ENCODE measurements at regions not wholly inside any gene's neighbourhood (a gene's known extent, or its start where the extent isn't known, plus 50 kb on each side); places are given as distances from the start of the nearest gene placed in this dataset.
A peak's percentile ranks its signal among the peaks of the same experiment; 100 is the strongest.

- DNase-seq (ENCODE audit: insufficient read length, low spot score, missing footprints): no peak
- Histone ChIP-seq H3K4me3 (ENCODE audit: insufficient read depth, low read length) (no peak overlapping the region), H3K36me3 (ENCODE audit: insufficient read depth, low read length) (no peaks in the 10 kb centered on the region), H3K9me3 (ENCODE audit: low read depth, low read length) (no peaks in the 10 kb centered on the region), H3K4me1 (ENCODE audit: insufficient read depth, low read length) (no peaks in the 10 kb centered on the region), H4K20me1 (ENCODE audit: insufficient read depth, low read length) (no peaks in the 10 kb centered on the region), H3K79me2 (ENCODE audit: insufficient read depth, low read length) (no peaks in the 10 kb centered on the region), H2AFZ (ENCODE audit: low read length) (no peak overlapping the region), H3K27me3 (ENCODE audit: insufficient read depth, low read length) (peaks cover 6% of the 10 kb centered on the region), H3K4me2 (ENCODE audit: insufficient read depth, low read length) (no peak overlapping the region), H3K27ac (ENCODE audit: low read depth, low read length) (no peak overlapping the region)
- TF ChIP-seq CTCF (IDR thresholded peaks at IDR 0.05; ENCODE audit: extremely low read depth, low read depth, low read length): no peak
Observed at GRCh38 chr2:13040043-13040442, 323.3 kb downstream of the TRIB2 start.

GRCh38 chr2:13046557-13047165, 329.9 kb downstream of the TRIB2 start:
- no peak overlapping the region for H3K4me2 ChIP-seq (ENCODE audit: insufficient read depth, low read length)
- peak; percentile 41 for TF ChIP-seq CTCF (IDR thresholded peaks at IDR 0.05; ENCODE audit: extremely low read depth, low read depth, low read length)
- H3K4me3 ChIP-seq (ENCODE audit: insufficient read depth, low read length): no peak overlapping the region
- H3K27me3 ChIP-seq (ENCODE audit: insufficient read depth, low read length): peaks cover 6% of the 10 kb centered on the region
- DNase-seq (ENCODE audit: insufficient read length, low spot score, missing footprints): no peak
- H3K79me2 ChIP-seq (ENCODE audit: insufficient read depth, low read length): no peaks in the 10 kb centered on the region
- no peak overlapping the region for H2AFZ ChIP-seq (ENCODE audit: low read length)
- no peaks in the 10 kb centered on the region for H3K9me3 ChIP-seq (ENCODE audit: low read depth, low read length)
- H3K27ac ChIP-seq (ENCODE audit: low read depth, low read length): no peak overlapping the region
- H3K36me3 ChIP-seq (ENCODE audit: insufficient read depth, low read length): no peaks in the 10 kb centered on the region
- no peaks in the 10 kb centered on the region for H3K4me1 ChIP-seq (ENCODE audit: insufficient read depth, low read length)
- no peaks in the 10 kb centered on the region for H4K20me1 ChIP-seq (ENCODE audit: insufficient read depth, low read length)

- Histone ChIP-seq H3K4me1 (ENCODE audit: insufficient read depth, low read length) (no peaks in the 10 kb centered on the region), H3K79me2 (ENCODE audit: insufficient read depth, low read length) (no peaks in the 10 kb centered on the region), H3K27me3 (ENCODE audit: insufficient read depth, low read length) (no peaks in the 10 kb centered on the region), H3K4me3 (ENCODE audit: insufficient read depth, low read length) (no peak overlapping the region), H4K20me1 (ENCODE audit: insufficient read depth, low read length) (no peaks in the 10 kb centered on the region), H3K4me2 (ENCODE audit: insufficient read depth, low read length) (peak overlapping the region; percentile 24), H2AFZ (ENCODE audit: low read length) (no peak overlapping the region), H3K36me3 (ENCODE audit: insufficient read depth, low read length) (no peaks in the 10 kb centered on the region), H3K9me3 (ENCODE audit: low read depth, low read length) (no peaks in the 10 kb centered on the region), H3K27ac (ENCODE audit: low read depth, low read length) (no peak overlapping the region)
- DNase-seq (ENCODE audit: insufficient read length, low spot score, missing footprints): no peak
- TF ChIP-seq CTCF (IDR thresholded peaks at IDR 0.05; ENCODE audit: extremely low read depth, low read depth, low read length): no peak
Observed at GRCh38 chr2:13050764-13051163, 334.0 kb downstream of the TRIB2 start.

- Histone ChIP-seq H3K4me1 (ENCODE audit: insufficient read depth, low read length) (no peaks in the 10 kb centered on the region), H3K4me2 (ENCODE audit: insufficient read depth, low read length) (no peak overlapping the region), H3K79me2 (ENCODE audit: insufficient read depth, low read length) (no peaks in the 10 kb centered on the region), H4K20me1 (ENCODE audit: insufficient read depth, low read length) (no peaks in the 10 kb centered on the region), H3K9me3 (ENCODE audit: low read depth, low read length) (no peaks in the 10 kb centered on the region), H3K4me3 (ENCODE audit: insufficient read depth, low read length) (no peak overlapping the region), H2AFZ (ENCODE audit: low read length) (no peak overlapping the region), H3K36me3 (ENCODE audit: insufficient read depth, low read length) (no peaks in the 10 kb centered on the region), H3K27ac (ENCODE audit: low read depth, low read length) (no peak overlapping the region), H3K27me3 (ENCODE audit: insufficient read depth, low read length) (no peaks in the 10 kb centered on the region)
- no peak for TF ChIP-seq CTCF (IDR thresholded peaks at IDR 0.05; ENCODE audit: extremely low read depth, low read depth, low read length)
- DNase-seq (ENCODE audit: insufficient read length, low spot score, missing footprints): no peak
Observed at GRCh38 chr2:13052547-13052946, 335.8 kb downstream of the TRIB2 start.
